Hepatocyte (in vitro differentiated cells): ENCODE measurements at regions not wholly inside any gene's neighbourhood (a gene's known extent, or its start where the extent isn't known, plus 50 kb on each side); places are given as distances from the start of the nearest gene placed in this dataset.

Experiments
- DNase-seq: peaks from one replicate; pipeline ENCODE4 v3.0.0-alpha.2; 2016; ENCODE audit warnings: low spot score
- H2AFZ ChIP-seq: fragments of 200-600 bp; sonication (generic); 2 replicates; pipeline ENCODE4 v1.6.0; 2016; ENCODE audit warnings: antibody characterized with exemption, mild to moderate bottlenecking
- H3K27ac ChIP-seq: fragments of 200-600 bp; sonication (generic); 2 replicates; pipeline ENCODE4 v1.5.1; 2016; ENCODE audit warnings: mild to moderate bottlenecking
- H3K27me3 ChIP-seq: fragments of 200-600 bp; sonication (generic); 2 replicates; pipeline ENCODE4 v1.6.1; 2016
- H3K36me3 ChIP-seq: fragments of 200-600 bp; sonication (generic); replicated peaks from 2 replicates; pipeline ENCODE4 v1.5.1; 2016; ENCODE audit warnings: low read depth; ENCODE audit not compliant: insufficient read depth
- H3K4me1 ChIP-seq: fragments of 200-600 bp; sonication (generic); 2 replicates; pipeline ENCODE4 v1.5.1; 2016; ENCODE audit warnings: mild to moderate bottlenecking, moderate library complexity; ENCODE audit not compliant: insufficient read depth
- H3K4me2 ChIP-seq: fragments of 200-600 bp; sonication (generic); 2 replicates; pipeline ENCODE4 v1.6.0; 2016
- H3K4me3 ChIP-seq: fragments of 200-600 bp; sonication (generic); 2 replicates; pipeline ENCODE4 v1.5.1; 2016; ENCODE audit warnings: mild to moderate bottlenecking
- H3K79me2 ChIP-seq: fragments of 200-600 bp; sonication (generic); 2 replicates; pipeline ENCODE4 v1.6.0; 2017; ENCODE audit warnings: mild to moderate bottlenecking
- H3K9me2 ChIP-seq: fragments of 200-600 bp; sonication (generic); replicated peaks from 2 replicates; pipeline ENCODE4 v1.6.0; 2017; ENCODE audit warnings: mild to moderate bottlenecking; ENCODE audit not compliant: insufficient read depth
- H3K9me3 ChIP-seq: fragments of 200-600 bp; sonication (generic); 2 replicates; pipeline ENCODE4 v1.5.1; 2016; ENCODE audit warnings: low read depth, mild to moderate bottlenecking
- H4K20me1 ChIP-seq: fragments of 200-600 bp; sonication (generic); 2 replicates; pipeline ENCODE4 v1.6.0; 2016; ENCODE audit warnings: mild to moderate bottlenecking; ENCODE audit not compliant: insufficient read depth, poor library complexity, severe bottlenecking
- CTCF ChIP-seq: fragments of 200-600 bp; sonication (generic); IDR thresholded peaks from 2 replicates; pipeline ENCODE4 v1.5.1; 2016; ENCODE audit warnings: antibody characterized with exemption, mild to moderate bottlenecking; ENCODE audit not compliant: poor library complexity
- EZH2 ChIP-seq: fragments of 200-600 bp; sonication (generic); IDR thresholded peaks from 2 replicates; pipeline ENCODE4 v1.6.1; 2016; ENCODE audit warnings: antibody characterized with exemption, mild to moderate bottlenecking, borderline replicate concordance
- EZH2phosphoT487 ChIP-seq: fragments of 200-600 bp; sonication (generic); IDR thresholded peaks from one replicate; pipeline ENCODE4 v1.6.1; 2018; ENCODE audit warnings: antibody characterized with exemption, mild to moderate bottlenecking, low read depth, moderate library complexity; ENCODE audit not compliant: unreplicated experiment, severe bottlenecking
- WGBS: methylation state at CpG from one replicate; pipeline ENCODE4 v1.1.6; 2016; ENCODE audit warnings: low lambda C conversion rate; ENCODE audit errors: missing lambda C conversion rate; 5-methylcytosine and 5-hydroxymethylcytosine counted together

GRCh38 chr7:12783421-12784095 lies 96.1 kb downstream of the ARL4A start:
- DNase-seq, result no peak
- Histone ChIP-seq H3K79me2 (no peaks in the 10 kb centered on the region), H3K36me3 (no peaks in the 10 kb centered on the region), H3K27ac (no peak overlapping the region), H4K20me1 (no peaks in the 10 kb centered on the region), H3K9me3 (no peaks in the 10 kb centered on the region), H3K4me2 (no peak overlapping the region), H3K27me3 (no peaks in the 10 kb centered on the region), H3K9me2 (no peaks in the 10 kb centered on the region), H2AFZ (no peak overlapping the region), H3K4me1 (no peaks in the 10 kb centered on the region), H3K4me3 (no peak overlapping the region)
- TF ChIP-seq CTCF (no peak), EZH2phosphoT487 (no peak), EZH2 (no peak)
- WGBS, result 81% methylated on average over 1 of the region's 1 CpG

GRCh38 chr7:12785473-12785872 lies 98.0 kb downstream of the ARL4A start:
- TF ChIP-seq EZH2phosphoT487, result no peak
- no peak for TF ChIP-seq EZH2
- TF ChIP-seq CTCF, result no peak
- Histone ChIP-seq H3K9me2 (no peaks in the 10 kb centered on the region), H4K20me1 (no peaks in the 10 kb centered on the region), H3K4me1 (no peaks in the 10 kb centered on the region), H3K79me2 (no peaks in the 10 kb centered on the region), H3K4me2 (no peak overlapping the region), H3K9me3 (no peaks in the 10 kb centered on the region), H2AFZ (no peak overlapping the region), H3K36me3 (no peaks in the 10 kb centered on the region), H3K27me3 (no peaks in the 10 kb centered on the region), H3K4me3 (no peak overlapping the region), H3K27ac (no peak overlapping the region)
- DNase-seq, result no peak
- whole genome bisulfite sequencing, result 91% methylated on average over 4 of the region's 4 CpGs

GRCh38 chr7:12786494-12786893 lies 99.1 kb downstream of the ARL4A start:
- H3K36me3 ChIP-seq, result no peaks in the 10 kb centered on the region
- 93% methylated on average over 4 of the region's 4 CpGs for WGBS
- no peaks in the 10 kb centered on the region for H4K20me1 ChIP-seq
- no peaks in the 10 kb centered on the region for H3K9me3 ChIP-seq
- H2AFZ ChIP-seq, result no peak overlapping the region
- H3K4me1 ChIP-seq, result no peaks in the 10 kb centered on the region
- H3K4me3 ChIP-seq, result no peak overlapping the region
- no peak overlapping the region for H3K27ac ChIP-seq
- no peaks in the 10 kb centered on the region for H3K9me2 ChIP-seq
- H3K4me2 ChIP-seq, result no peak overlapping the region
- TF ChIP-seq EZH2phosphoT487, result no peak
- no peak for TF ChIP-seq EZH2
- TF ChIP-seq CTCF, result no peak
- no peaks in the 10 kb centered on the region for H3K79me2 ChIP-seq
- no peak for DNase-seq
- no peaks in the 10 kb centered on the region for H3K27me3 ChIP-seq

- no peak for DNase-seq
- no peaks in the 10 kb centered on the region for H3K9me3 ChIP-seq
- no peak overlapping the region for H2AFZ ChIP-seq
- no peaks in the 10 kb centered on the region for H3K36me3 ChIP-seq
- H3K9me2 ChIP-seq, result no peaks in the 10 kb centered on the region
- no peak overlapping the region for H3K4me2 ChIP-seq
- TF ChIP-seq CTCF (no peak), EZH2 (no peak), EZH2phosphoT487 (no peak)
- no peaks in the 10 kb centered on the region for H4K20me1 ChIP-seq
- 85% methylated on average over 2 of the region's 2 CpGs for WGBS
- H3K4me1 ChIP-seq, result no peaks in the 10 kb centered on the region
- H3K27me3 ChIP-seq, result no peaks in the 10 kb centered on the region
- no peaks in the 10 kb centered on the region for H3K79me2 ChIP-seq
- H3K4me3 ChIP-seq, result no peak overlapping the region
- H3K27ac ChIP-seq, result no peak overlapping the region
Observed at GRCh38 chr7:12788171-12788570, 100.7 kb downstream of the ARL4A start.
